ENCODE measurements at regions not wholly inside any gene's neighbourhood (a gene's known extent, or its start where the extent isn't known, plus 50 kb on each side); places are given as distances from the start of the nearest gene placed in this dataset.

- no peak for ATAC-seq (ENCODE audit: low read depth)
- TF ChIP-seq CTCF (IDR thresholded peaks at IDR 0.05) (no peak), EZH2 (IDR thresholded peaks at IDR 0.05; ENCODE audit: borderline replicate concordance, insufficient read depth, low read depth, low read length, poor library complexity, severe bottlenecking) (no peak)
- ChIA-PET POLR2A (no interaction called here), CTCF (no interaction called here)
- Mint-ChIP-seq H3K27ac (no peak overlapping the region), H3K9me3 (ENCODE audit: insufficient read depth) (no peaks in the 10 kb centered on the region), H3K27me3 (peaks cover 38% of the 10 kb centered on the region), H3K4me1 (peaks cover 10% of the 10 kb centered on the region), H3K4me3 (peak overlapping the region; percentile 84)
- Histone ChIP-seq H3K4me1 (ENCODE audit: control insufficient read depth in 2 of 2, insufficient read depth in 2 of 2, low read length in 2 of 2) (peaks cover 0 to 9% of the 10 kb centered on the region in 2 donors), H3K27ac (ENCODE audit: low read length in 2 of 2) (no peak overlapping the region), H3K4me3 (ENCODE audit: control extremely low read depth in 1 of 5, extremely low read depth in 1 of 5, insufficient read depth in 1 of 5, low read depth in 2 of 5, low read length in 4 of 5) (no peak overlapping the region), H2AFZ (ENCODE audit: insufficient read depth, low read depth, low read length, poor library complexity, severe bottlenecking) (no peak overlapping the region), H3K79me2 (ENCODE audit: control insufficient read depth, insufficient read depth, low read length) (no peaks in the 10 kb centered on the region), H4K20me1 (ENCODE audit: control insufficient read depth, insufficient read depth, low read length, poor library complexity, severe bottlenecking) (no peaks in the 10 kb centered on the region), H3K36me3 (replicated peaks in 1 of 2; ENCODE audit: control extremely low read depth in 1 of 2, control insufficient read depth in 1 of 2, extremely low read depth in 1 of 2, insufficient read depth in 2 of 2, low read length in 1 of 2) (no peaks in the 10 kb centered on the region), H3K9me3 (ENCODE audit: control extremely low read depth in 1 of 3, control insufficient read depth in 2 of 3, insufficient read depth in 1 of 3, low read length in 2 of 3) (peaks cover 0 to 4% (median 0%) of the 10 kb centered on the region in 3 donors), H3K4me2 (replicated peaks; ENCODE audit: low read depth, low read length, poor library complexity, severe bottlenecking) (peak overlapping the region; percentile 65), H3K27me3 (replicated peaks in 1 of 4; ENCODE audit: control extremely low read depth in 1 of 4, control insufficient read depth in 3 of 4, insufficient read depth in 4 of 4, low read length in 3 of 4) (peaks cover 0 to 14% (median 6%) of the 10 kb centered on the region in 4 experiments), H3K9ac (ENCODE audit: low read length) (peak overlapping the region; percentile 59)
- intact Hi-C loops (cut with micrococcal nuclease) = no loop called here
- DNase-seq = no peak
- 94% methylated on average over 7 of the region's 9 CpGs for WGBS (ENCODE audit: insufficient coverage)
Observed at GRCh38 chr6:1553562-1554083, 56.1 kb upstream of the FOXC1 start.

- Mint-ChIP-seq H3K27ac (peak overlapping the region; percentile 38), H3K27me3 (peaks cover 39% of the 10 kb centered on the region), H3K4me1 (peaks cover 10% of the 10 kb centered on the region), H3K4me3 (peak overlapping the region; percentile 84), H3K9me3 (ENCODE audit: insufficient read depth) (no peaks in the 10 kb centered on the region)
- ATAC-seq (ENCODE audit: low read depth) (no peak), DNase-seq (peak; percentile 18)
- no peaks in the 10 kb centered on the region for H4K20me1 ChIP-seq (ENCODE audit: control insufficient read depth, insufficient read depth, low read length, poor library complexity, severe bottlenecking)
- peak overlapping the region in 4 of 5 experiments; percentile 49 to 62 (median 58) for H3K4me3 ChIP-seq (ENCODE audit: control extremely low read depth in 1 of 5, extremely low read depth in 1 of 5, insufficient read depth in 1 of 5, low read depth in 2 of 5, low read length in 4 of 5)
- H3K27me3 ChIP-seq (replicated peaks in 1 of 4; ENCODE audit: control extremely low read depth in 1 of 4, control insufficient read depth in 3 of 4, insufficient read depth in 4 of 4, low read length in 3 of 4) = peaks cover 0 to 14% (median 6%) of the 10 kb centered on the region in 4 experiments
- no peak for TF ChIP-seq CTCF (IDR thresholded peaks at IDR 0.05)
- H3K4me1 ChIP-seq (ENCODE audit: control insufficient read depth in 2 of 2, insufficient read depth in 2 of 2, low read length in 2 of 2) = peaks cover 0 to 9% of the 10 kb centered on the region in 2 donors
- H2AFZ ChIP-seq (ENCODE audit: insufficient read depth, low read depth, low read length, poor library complexity, severe bottlenecking) = peak overlapping the region; percentile 74
- no peaks in the 10 kb centered on the region for H3K79me2 ChIP-seq (ENCODE audit: control insufficient read depth, insufficient read depth, low read length)
- CTCF ChIA-PET = interaction anchor here (0.8 kb wide), 1 partner anchor 9 kb away, joined by 3 read pairs; no protein-coding TSS in a partner anchor
- intact Hi-C loops (cut with micrococcal nuclease) = no loop called here
- H3K4me2 ChIP-seq (replicated peaks; ENCODE audit: low read depth, low read length, poor library complexity, severe bottlenecking) = peak overlapping the region; percentile 65
- H3K27ac ChIP-seq (ENCODE audit: low read length in 2 of 2) = peak overlapping the region in 1 of 2 donors; percentile 70
- peaks cover 0 to 4% (median 0%) of the 10 kb centered on the region in 3 donors for H3K9me3 ChIP-seq (ENCODE audit: control extremely low read depth in 1 of 3, control insufficient read depth in 2 of 3, insufficient read depth in 1 of 3, low read length in 2 of 3)
- H3K36me3 ChIP-seq (replicated peaks in 1 of 2; ENCODE audit: control extremely low read depth in 1 of 2, control insufficient read depth in 1 of 2, extremely low read depth in 1 of 2, insufficient read depth in 2 of 2, low read length in 1 of 2) = no peaks in the 10 kb centered on the region
- peak overlapping the region; percentile 59 for H3K9ac ChIP-seq (ENCODE audit: low read length)
- POLR2A ChIA-PET = no interaction called here
- 79% methylated on average over 4 of the region's 8 CpGs for WGBS (ENCODE audit: insufficient coverage)
Observed at GRCh38 chr6:1554141-1554475, 55.6 kb upstream of the FOXC1 start.
